GM19238 (cell line): ENCODE measurements at regions not wholly inside any gene's neighbourhood (a gene's known extent, or its start where the extent isn't known, plus 50 kb on each side); places are given as distances from the start of the nearest gene placed in this dataset.

Source experiments
- DNase-seq: peaks from one replicate; pipeline ENCODE4 v3.0.0; 2011; ENCODE audit warnings: low spot score; ENCODE audit not compliant: insufficient read length

DNA sequence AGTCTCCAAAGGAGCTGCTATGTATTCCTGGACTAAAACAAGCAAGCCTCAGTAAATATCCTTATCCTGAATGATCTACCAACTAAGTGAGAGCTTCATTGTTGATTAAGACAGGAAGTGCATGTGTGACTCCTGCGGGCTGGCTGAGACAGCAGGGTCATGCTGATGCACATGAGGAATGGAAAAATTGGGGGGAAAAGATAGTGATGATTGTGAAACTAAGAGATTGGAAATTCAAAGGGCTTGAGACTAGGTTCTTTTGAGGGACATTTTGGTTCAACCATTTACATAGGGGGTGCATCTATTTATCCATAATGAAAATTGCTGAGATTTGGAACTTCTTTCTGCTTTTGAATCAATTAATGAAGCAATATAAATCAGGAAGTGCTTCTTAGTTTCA is 61.1 kb upstream of the C1QTNF7 start:
- DNase-seq = no peak

DNA sequence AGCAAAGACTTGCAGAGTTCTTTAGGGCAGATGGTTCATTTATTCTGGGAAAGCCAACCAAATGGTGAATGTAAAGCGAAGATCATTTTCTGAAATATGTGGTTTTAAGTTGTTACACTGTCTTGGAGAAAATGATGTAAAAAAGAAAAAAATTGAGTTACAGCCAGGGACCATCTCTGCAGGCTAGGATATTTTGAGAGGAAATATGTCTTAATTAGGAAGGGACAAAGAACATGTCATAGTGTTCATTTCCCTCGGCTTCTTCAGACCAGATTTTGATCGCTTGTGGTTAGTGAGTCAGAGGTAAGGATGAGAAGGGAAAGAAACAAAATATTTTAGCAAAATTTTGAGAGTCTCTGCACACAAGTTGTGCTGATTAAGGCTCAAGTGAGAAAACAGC is 59.0 kb upstream of the C1QTNF7 start:
- no peak for DNase-seq

DNA sequence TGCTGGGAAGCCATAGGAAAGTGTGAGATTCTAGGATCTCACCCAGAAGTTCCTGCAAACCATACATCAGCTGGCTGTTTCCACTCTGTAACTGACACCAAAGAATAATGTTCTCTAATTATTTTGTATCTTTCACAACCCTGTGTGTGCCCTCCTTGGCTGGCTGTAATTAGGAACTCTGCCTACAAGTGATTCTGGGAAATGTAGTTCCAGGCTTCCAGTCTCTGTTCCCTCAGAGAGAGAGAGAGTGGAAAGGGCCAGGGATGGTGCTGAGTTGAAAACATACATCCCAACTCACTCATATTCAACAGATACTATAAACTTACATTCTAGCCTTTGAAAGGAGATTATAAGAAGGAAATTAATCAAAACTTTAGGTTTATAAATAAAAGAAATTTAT is 57.5 kb upstream of the C1QTNF7 start:
- DNase-seq = no peak

- DNase-seq = no peak
These were observed 54.5 kb upstream of the C1QTNF7 start for GRCh38 chr4:15373363-15373762.

DNA sequence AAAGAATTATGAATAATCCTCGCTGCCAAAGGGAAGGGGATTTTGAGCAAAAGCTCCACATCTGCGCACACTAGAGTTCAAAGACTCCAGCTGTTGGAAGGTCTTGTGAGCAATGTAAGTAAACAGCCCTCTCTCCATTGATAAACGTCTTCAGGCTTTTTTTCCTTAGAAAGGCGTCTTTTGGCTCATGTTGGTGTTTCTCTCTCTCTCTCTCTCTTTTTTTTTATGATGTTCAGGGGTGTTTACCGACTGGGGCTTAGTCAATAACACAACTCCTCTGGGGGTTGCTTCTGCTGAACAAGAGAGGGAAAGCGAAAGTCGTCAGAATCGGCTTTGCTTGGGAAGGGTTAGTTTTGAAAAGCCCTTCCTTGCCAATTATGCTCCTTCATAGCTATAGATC is 53.2 kb upstream of the C1QTNF7 start:
- DNase-seq = no peak

DNA sequence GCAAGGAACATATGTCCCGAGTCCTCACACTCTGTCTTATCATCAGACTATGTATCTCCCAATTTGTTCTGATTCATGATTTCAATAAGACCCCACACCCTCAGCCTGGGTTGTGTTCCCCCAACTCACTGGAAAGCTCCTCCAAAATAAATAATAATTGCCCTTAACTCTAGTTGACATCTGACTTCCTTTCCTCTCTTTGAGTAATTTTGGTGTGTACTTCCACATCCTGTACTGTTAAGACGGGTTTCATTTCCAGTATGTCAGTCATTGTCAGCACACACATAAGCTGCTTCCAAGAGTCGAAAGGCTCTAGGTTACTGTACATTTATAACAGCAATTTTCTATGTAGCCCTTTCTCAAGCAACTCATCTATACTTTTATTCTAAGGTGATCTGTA is 52.2 kb upstream of the C1QTNF7 start:
- no peak for DNase-seq

- no peak for DNase-seq
These were observed 51.7 kb upstream of the C1QTNF7 start for GRCh38 chr4:15376145-15376544.

GRCh38 chr4:15376594-15376993 is 51.2 kb upstream of the C1QTNF7 start:
- no peak for DNase-seq
